GM23338 (cell line): ENCODE measurements at regions not wholly inside any gene's neighbourhood (a gene's known extent, or its start where the extent isn't known, plus 50 kb on each side); places are given as distances from the start of the nearest gene placed in this dataset.

Source experiments
- ATAC-seq: fragments of 200-7000 bp; cut with Tn5 transposase; 3 replicates; pipeline ENCODE4 v1.9.1; 2020
- DNase-seq: peaks from one replicate; pipeline ENCODE4 v3.0.0-alpha.2; 2015; ENCODE audit warnings: low spot score
- H2AFZ ChIP-seq: fragments of 200-600 bp; sonication (generic); 2 replicates; pipeline ENCODE4 v1.8.0; 2016; ENCODE audit warnings: antibody characterized with exemption, mild to moderate bottlenecking, moderate library complexity
- H3F3A ChIP-seq: fragments of 200-600 bp; sonication (generic); replicated peaks from 2 replicates; pipeline ENCODE4 v1.8.0; 2017; ENCODE audit warnings: antibody characterized with exemption, mixed run types, low read depth
- H3K27ac ChIP-seq: fragments of 200-600 bp; sonication (generic); 2 replicates; pipeline ENCODE4 v1.6.1; 2016; ENCODE audit warnings: low read depth
- H3K27me3 ChIP-seq: fragments of 200-600 bp; sonication (generic); 2 replicates; pipeline ENCODE4 v1.8.0; 2016; ENCODE audit warnings: mild to moderate bottlenecking, mixed run types, moderate library complexity; ENCODE audit not compliant: insufficient read depth
- H3K36me3 ChIP-seq: fragments of 200-600 bp; sonication (generic); 2 replicates; pipeline ENCODE4 v1.8.0; 2016; ENCODE audit warnings: mild to moderate bottlenecking; ENCODE audit not compliant: insufficient read depth
- H3K4me1 ChIP-seq: fragments of 200-600 bp; sonication (generic); 2 replicates; pipeline ENCODE4 v1.8.0; 2016; ENCODE audit warnings: mild to moderate bottlenecking, moderate library complexity; ENCODE audit not compliant: insufficient read depth
- H3K4me2 ChIP-seq: fragments of 200-600 bp; sonication (generic); 2 replicates; pipeline ENCODE4 v1.7.1; 2017; ENCODE audit warnings: mixed run types
- H3K4me3 ChIP-seq: fragments of 200-600 bp; sonication (generic); 2 replicates; pipeline ENCODE4 v1.6.1; 2016; ENCODE audit warnings: mixed run types
- H3K79me2 ChIP-seq: fragments of 200-600 bp; sonication (generic); replicated peaks from 2 replicates; pipeline ENCODE4 v1.8.0; 2017; ENCODE audit warnings: mild to moderate bottlenecking; ENCODE audit not compliant: insufficient read depth
- H3K9me2 ChIP-seq: fragments of 200-600 bp; sonication (generic); 2 replicates; pipeline ENCODE4 v1.8.0; 2017; ENCODE audit not compliant: insufficient read depth
- H4K20me1 ChIP-seq: fragments of 200-600 bp; sonication (generic); replicated peaks from 2 replicates; pipeline ENCODE4 v1.8.0; 2017; ENCODE audit warnings: mild to moderate bottlenecking; ENCODE audit not compliant: insufficient read depth
- H3K27ac Mint-ChIP-seq: 2 replicates; pipeline ENCODE4 v1.8.0; 2020; ENCODE audit warnings: inconsistent platforms, mild to moderate bottlenecking, moderate library complexity, mixed read lengths
- H3K27me3 Mint-ChIP-seq: 3 replicates; pipeline ENCODE4 v1.8.0; 2022; ENCODE audit warnings: low read depth, mild to moderate bottlenecking, moderate library complexity, mixed read lengths, inconsistent platforms; ENCODE audit not compliant: insufficient read depth, poor library complexity
- H3K36me3 Mint-ChIP-seq: 3 replicates; pipeline ENCODE4 v1.8.0; 2021; ENCODE audit warnings: low read depth, mild to moderate bottlenecking, inconsistent platforms, moderate library complexity, mixed read lengths
- H3K4me1 Mint-ChIP-seq: 3 replicates; pipeline ENCODE4 v1.8.0; 2020; ENCODE audit warnings: mild to moderate bottlenecking, inconsistent platforms, mixed read lengths
- H3K4me3 Mint-ChIP-seq: 3 replicates; pipeline ENCODE4 v1.8.0; 2021; ENCODE audit warnings: moderate library complexity, mild to moderate bottlenecking, inconsistent platforms, mixed read lengths
- H3K9me3 Mint-ChIP-seq: 3 replicates; pipeline ENCODE4 v1.8.0; 2020; ENCODE audit warnings: moderate library complexity, mild to moderate bottlenecking, inconsistent platforms, mixed read lengths
- CREB1 ChIP-seq: fragments of 250-450 bp; sonication (Bioruptor Pico); IDR thresholded peaks from 2 replicates; pipeline ENCODE4 v1.5.0; 2020; ENCODE audit warnings: low read depth, mild to moderate bottlenecking, moderate library complexity
- EZH2 ChIP-seq: fragments of 200-600 bp; sonication (generic); IDR thresholded peaks from one replicate; pipeline ENCODE4 v1.8.0; 2017; ENCODE audit warnings: antibody characterized with exemption, mild to moderate bottlenecking, low read depth; ENCODE audit not compliant: unreplicated experiment
- EZH2phosphoT487 ChIP-seq: fragments of 200-600 bp; sonication (generic); IDR thresholded peaks from one replicate; pipeline ENCODE4 v1.8.1; 2018; ENCODE audit warnings: antibody characterized with exemption; ENCODE audit not compliant: unreplicated experiment
- JUNB ChIP-seq: IDR thresholded peaks from one replicate; pipeline ENCODE4 v1.6.1; 2016; ENCODE audit warnings: antibody characterized with exemption; ENCODE audit not compliant: unreplicated experiment
- NANOG ChIP-seq: IDR thresholded peaks from 2 replicates; pipeline ENCODE4 v1.6.1; 2016; ENCODE audit warnings: antibody characterized with exemption, borderline replicate concordance
- POLR2AphosphoS5 ChIP-seq: IDR thresholded peaks from 2 replicates; pipeline ENCODE4 v1.6.1; 2016; ENCODE audit warnings: antibody characterized with exemption, low read depth
- STAT1 ChIP-seq: IDR thresholded peaks from one replicate; pipeline ENCODE4 v1.6.1; 2016; ENCODE audit warnings: antibody characterized with exemption; ENCODE audit not compliant: unreplicated experiment
- ZNF114 ChIP-seq: fragments of 250-450 bp; sonication (Bioruptor Pico); IDR thresholded peaks from 2 replicates; pipeline ENCODE4 v1.5.0; 2020; ENCODE audit warnings: mild to moderate bottlenecking, moderate library complexity
- ZNF331 ChIP-seq: fragments of 250-450 bp; sonication (Bioruptor Pico); IDR thresholded peaks from 2 replicates; pipeline ENCODE4 v1.5.0; 2020; ENCODE audit warnings: low read depth, mild to moderate bottlenecking, moderate library complexity
- TF ChIP-seq, protein P1 (sequence below): IDR thresholded peaks from one replicate; pipeline ENCODE4 v1.6.1; 2018; ENCODE audit warnings: antibody characterized with exemption; ENCODE audit not compliant: unreplicated experiment
- TF ChIP-seq, protein P2 (sequence below), 2 experiments: fragments of 200-600 bp in 1 of 2; sonication (generic) in 1 of 2; conservative IDR thresholded peaks; 2 replicates each; pipeline versions ENCODE4 v1.5.1 to v1.6.1; 2016 to 2017; ENCODE audit warnings: antibody characterized with exemption in 2 of 2, low read depth in 2 of 2, mild to moderate bottlenecking in 2 of 2, moderate library complexity in 1 of 2
- TF ChIP-seq, protein P3 (sequence below): fragments of 250-450 bp; sonication (Bioruptor Pico); IDR thresholded peaks from 2 replicates; pipeline ENCODE4 v1.5.0; 2020; ENCODE audit warnings: mild to moderate bottlenecking, moderate library complexity
- TF ChIP-seq, protein P4 (sequence below): IDR thresholded peaks from 2 replicates; pipeline ENCODE4 v1.6.1; 2016; ENCODE audit warnings: antibody characterized with exemption

DNA sequence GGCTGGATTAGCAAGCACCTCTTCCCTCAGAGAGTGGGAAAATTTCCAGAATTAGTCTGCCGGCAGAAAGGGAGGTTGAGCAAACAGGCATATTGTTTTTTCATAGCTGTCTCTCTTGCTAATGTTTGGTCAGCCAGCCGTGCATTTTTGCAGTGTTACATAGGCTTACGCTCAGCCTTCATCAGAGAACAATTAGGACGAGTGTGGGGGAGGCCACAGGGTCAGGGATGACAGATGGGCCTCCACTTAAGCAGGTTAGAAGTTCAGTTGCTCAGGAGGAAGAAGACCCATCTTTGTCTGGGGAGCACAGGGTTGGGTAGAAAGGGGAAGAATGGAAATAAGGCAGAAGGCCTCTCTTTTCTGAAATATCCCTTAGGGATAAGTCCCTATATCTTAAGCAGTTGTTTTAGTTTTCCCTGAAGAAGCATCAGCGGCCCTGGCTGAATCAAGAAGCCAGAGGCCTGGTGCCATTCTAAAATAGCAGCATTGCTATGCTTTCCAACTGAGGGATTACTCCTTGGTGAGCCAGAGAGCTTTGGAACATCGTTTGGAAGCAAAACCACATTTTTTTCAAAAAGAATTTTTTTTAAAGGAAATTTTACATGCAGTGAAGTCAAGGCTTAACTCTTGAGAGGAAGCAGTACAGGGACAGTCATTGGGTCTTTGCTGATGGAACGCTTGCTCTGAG, 118.8 kb downstream of the SMIM20 start:
- H3K36me3 ChIP-seq = no peaks in the 10 kb centered on the region
- no peaks in the 10 kb centered on the region for H4K20me1 ChIP-seq
- H2AFZ ChIP-seq = no peak overlapping the region
- no peaks in the 10 kb centered on the region for H3K27me3 ChIP-seq
- ATAC-seq = no peak
- Mint-ChIP-seq H3K27ac (peak overlapping the region; percentile 56; the same call in 1 of the 2 replicates), H3K36me3 (peaks cover 17% of the 10 kb centered on the region), H3K4me3 (no peak overlapping the region), H3K9me3 (peaks cover 12% of the 10 kb centered on the region), H3K4me1 (peaks cover 32% of the 10 kb centered on the region), H3K27me3 (peaks cover 5% of the 10 kb centered on the region)
- H3K79me2 ChIP-seq = no peaks in the 10 kb centered on the region; the same call in 1 of the 2 replicates
- H3K4me1 ChIP-seq = peaks cover 13% of the 10 kb centered on the region
- no peak overlapping the region for H3K27ac ChIP-seq
- TF ChIP-seq, protein P1, sequence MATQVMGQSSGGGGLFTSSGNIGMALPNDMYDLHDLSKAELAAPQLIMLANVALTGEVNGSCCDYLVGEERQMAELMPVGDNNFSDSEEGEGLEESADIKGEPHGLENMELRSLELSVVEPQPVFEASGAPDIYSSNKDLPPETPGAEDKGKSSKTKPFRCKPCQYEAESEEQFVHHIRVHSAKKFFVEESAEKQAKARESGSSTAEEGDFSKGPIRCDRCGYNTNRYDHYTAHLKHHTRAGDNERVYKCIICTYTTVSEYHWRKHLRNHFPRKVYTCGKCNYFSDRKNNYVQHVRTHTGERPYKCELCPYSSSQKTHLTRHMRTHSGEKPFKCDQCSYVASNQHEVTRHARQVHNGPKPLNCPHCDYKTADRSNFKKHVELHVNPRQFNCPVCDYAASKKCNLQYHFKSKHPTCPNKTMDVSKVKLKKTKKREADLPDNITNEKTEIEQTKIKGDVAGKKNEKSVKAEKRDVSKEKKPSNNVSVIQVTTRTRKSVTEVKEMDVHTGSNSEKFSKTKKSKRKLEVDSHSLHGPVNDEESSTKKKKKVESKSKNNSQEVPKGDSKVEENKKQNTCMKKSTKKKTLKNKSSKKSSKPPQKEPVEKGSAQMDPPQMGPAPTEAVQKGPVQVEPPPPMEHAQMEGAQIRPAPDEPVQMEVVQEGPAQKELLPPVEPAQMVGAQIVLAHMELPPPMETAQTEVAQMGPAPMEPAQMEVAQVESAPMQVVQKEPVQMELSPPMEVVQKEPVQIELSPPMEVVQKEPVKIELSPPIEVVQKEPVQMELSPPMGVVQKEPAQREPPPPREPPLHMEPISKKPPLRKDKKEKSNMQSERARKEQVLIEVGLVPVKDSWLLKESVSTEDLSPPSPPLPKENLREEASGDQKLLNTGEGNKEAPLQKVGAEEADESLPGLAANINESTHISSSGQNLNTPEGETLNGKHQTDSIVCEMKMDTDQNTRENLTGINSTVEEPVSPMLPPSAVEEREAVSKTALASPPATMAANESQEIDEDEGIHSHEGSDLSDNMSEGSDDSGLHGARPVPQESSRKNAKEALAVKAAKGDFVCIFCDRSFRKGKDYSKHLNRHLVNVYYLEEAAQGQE = no peak
- TF ChIP-seq, protein P2, sequence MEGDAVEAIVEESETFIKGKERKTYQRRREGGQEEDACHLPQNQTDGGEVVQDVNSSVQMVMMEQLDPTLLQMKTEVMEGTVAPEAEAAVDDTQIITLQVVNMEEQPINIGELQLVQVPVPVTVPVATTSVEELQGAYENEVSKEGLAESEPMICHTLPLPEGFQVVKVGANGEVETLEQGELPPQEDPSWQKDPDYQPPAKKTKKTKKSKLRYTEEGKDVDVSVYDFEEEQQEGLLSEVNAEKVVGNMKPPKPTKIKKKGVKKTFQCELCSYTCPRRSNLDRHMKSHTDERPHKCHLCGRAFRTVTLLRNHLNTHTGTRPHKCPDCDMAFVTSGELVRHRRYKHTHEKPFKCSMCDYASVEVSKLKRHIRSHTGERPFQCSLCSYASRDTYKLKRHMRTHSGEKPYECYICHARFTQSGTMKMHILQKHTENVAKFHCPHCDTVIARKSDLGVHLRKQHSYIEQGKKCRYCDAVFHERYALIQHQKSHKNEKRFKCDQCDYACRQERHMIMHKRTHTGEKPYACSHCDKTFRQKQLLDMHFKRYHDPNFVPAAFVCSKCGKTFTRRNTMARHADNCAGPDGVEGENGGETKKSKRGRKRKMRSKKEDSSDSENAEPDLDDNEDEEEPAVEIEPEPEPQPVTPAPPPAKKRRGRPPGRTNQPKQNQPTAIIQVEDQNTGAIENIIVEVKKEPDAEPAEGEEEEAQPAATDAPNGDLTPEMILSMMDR (conservative IDR thresholded peaks at IDR 0.05; ENCODE audit: low read depth in 2 of 2) = no peak
- TF ChIP-seq ZNF114 (no peak), ZNF331 (CRISPR knock-in tag) (no peak), EZH2 (no peak), EZH2phosphoT487 (no peak), POLR2AphosphoS5 (no peak), CREB1 (CRISPR knock-in tag) (no peak), STAT1 (no peak), NANOG (no peak), JUNB (no peak)
- TF ChIP-seq, protein P3, sequence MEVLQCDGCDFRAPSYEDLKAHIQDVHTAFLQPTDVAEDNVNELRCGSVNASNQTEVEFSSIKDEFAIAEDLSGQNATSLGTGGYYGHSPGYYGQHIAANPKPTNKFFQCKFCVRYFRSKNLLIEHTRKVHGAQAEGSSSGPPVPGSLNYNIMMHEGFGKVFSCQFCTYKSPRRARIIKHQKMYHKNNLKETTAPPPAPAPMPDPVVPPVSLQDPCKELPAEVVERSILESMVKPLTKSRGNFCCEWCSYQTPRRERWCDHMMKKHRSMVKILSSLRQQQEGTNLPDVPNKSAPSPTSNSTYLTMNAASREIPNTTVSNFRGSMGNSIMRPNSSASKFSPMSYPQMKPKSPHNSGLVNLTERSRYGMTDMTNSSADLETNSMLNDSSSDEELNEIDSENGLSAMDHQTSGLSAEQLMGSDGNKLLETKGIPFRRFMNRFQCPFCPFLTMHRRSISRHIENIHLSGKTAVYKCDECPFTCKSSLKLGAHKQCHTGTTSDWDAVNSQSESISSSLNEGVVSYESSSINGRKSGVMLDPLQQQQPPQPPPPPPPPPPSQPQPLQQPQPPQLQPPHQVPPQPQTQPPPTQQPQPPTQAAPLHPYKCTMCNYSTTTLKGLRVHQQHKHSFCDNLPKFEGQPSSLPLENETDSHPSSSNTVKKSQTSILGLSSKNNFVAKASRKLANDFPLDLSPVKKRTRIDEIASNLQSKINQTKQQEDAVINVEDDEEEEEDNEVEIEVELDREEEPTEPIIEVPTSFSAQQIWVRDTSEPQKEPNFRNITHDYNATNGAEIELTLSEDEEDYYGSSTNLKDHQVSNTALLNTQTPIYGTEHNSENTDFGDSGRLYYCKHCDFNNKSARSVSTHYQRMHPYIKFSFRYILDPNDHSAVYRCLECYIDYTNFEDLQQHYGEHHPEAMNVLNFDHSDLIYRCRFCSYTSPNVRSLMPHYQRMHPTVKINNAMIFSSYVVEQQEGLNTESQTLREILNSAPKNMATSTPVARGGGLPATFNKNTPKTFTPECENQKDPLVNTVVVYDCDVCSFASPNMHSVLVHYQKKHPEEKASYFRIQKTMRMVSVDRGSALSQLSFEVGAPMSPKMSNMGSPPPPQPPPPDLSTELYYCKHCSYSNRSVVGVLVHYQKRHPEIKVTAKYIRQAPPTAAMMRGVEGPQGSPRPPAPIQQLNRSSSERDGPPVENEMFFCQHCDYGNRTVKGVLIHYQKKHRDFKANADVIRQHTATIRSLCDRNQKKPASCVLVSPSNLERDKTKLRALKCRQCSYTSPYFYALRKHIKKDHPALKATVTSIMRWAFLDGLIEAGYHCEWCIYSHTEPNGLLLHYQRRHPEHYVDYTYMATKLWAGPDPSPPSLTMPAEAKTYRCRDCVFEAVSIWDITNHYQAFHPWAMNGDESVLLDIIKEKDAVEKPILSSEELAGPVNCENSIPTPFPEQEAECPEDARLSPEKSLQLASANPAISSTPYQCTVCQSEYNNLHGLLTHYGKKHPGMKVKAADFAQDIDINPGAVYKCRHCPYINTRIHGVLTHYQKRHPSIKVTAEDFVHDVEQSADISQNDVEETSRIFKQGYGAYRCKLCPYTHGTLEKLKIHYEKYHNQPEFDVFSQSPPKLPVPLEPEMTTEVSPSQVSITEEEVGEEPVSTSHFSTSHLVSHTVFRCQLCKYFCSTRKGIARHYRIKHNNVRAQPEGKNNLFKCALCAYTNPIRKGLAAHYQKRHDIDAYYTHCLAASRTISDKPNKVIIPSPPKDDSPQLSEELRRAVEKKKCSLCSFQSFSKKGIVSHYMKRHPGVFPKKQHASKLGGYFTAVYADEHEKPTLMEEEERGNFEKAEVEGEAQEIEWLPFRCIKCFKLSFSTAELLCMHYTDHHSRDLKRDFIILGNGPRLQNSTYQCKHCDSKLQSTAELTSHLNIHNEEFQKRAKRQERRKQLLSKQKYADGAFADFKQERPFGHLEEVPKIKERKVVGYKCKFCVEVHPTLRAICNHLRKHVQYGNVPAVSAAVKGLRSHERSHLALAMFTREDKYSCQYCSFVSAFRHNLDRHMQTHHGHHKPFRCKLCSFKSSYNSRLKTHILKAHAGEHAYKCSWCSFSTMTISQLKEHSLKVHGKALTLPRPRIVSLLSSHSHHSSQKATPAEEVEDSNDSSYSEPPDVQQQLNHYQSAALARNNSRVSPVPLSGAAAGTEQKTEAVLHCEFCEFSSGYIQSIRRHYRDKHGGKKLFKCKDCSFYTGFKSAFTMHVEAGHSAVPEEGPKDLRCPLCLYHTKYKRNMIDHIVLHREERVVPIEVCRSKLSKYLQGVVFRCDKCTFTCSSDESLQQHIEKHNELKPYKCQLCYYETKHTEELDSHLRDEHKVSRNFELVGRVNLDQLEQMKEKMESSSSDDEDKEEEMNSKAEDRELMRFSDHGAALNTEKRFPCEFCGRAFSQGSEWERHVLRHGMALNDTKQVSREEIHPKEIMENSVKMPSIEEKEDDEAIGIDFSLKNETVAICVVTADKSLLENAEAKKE (CRISPR knock-in tag) = no peak
- TF ChIP-seq, protein P4, sequence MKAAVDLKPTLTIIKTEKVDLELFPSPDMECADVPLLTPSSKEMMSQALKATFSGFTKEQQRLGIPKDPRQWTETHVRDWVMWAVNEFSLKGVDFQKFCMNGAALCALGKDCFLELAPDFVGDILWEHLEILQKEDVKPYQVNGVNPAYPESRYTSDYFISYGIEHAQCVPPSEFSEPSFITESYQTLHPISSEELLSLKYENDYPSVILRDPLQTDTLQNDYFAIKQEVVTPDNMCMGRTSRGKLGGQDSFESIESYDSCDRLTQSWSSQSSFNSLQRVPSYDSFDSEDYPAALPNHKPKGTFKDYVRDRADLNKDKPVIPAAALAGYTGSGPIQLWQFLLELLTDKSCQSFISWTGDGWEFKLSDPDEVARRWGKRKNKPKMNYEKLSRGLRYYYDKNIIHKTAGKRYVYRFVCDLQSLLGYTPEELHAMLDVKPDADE = no peak
- no peak overlapping the region for H3K4me2 ChIP-seq
- no peak for DNase-seq
- H3K9me2 ChIP-seq = peaks cover 7% of the 10 kb centered on the region
- H3F3A ChIP-seq = peaks cover 22% of the 10 kb centered on the region
- H3K4me3 ChIP-seq = no peak overlapping the region
